GM18907 (cell line): ENCODE measurements at regions not wholly inside any gene's neighbourhood (a gene's known extent, or its start where the extent isn't known, plus 50 kb on each side); places are given as distances from the start of the nearest gene placed in this dataset.
A peak's percentile ranks its signal among the peaks of the same experiment; 100 is the strongest.

Experiments
- ATAC-seq: cut with Tn5 transposase; IDR thresholded peaks from one replicate; pipeline ENCODE4 v1.9.1; 2021; ENCODE audit warnings: mild to moderate bottlenecking, moderate library complexity; ENCODE audit not compliant: unreplicated experiment

- no peak for ATAC-seq
Observed at GRCh38 chr9:18020121-18020745, 441.4 kb downstream of the SH3GL2 start.

GRCh38 chr9:18022642-18023041 is 443.8 kb downstream of the SH3GL2 start:
- ATAC-seq, result no peak

- ATAC-seq, result no peak
Observed at GRCh38 chr9:18023332-18023731, 444.5 kb downstream of the SH3GL2 start.

GRCh38 chr9:18032636-18033035 is 441.3 kb upstream of the ADAMTSL1 start:
- ATAC-seq, result no peak

- ATAC-seq, result no peak
Observed at GRCh38 chr9:18036422-18037187, 437.3 kb upstream of the ADAMTSL1 start.

- ATAC-seq, result no peak
Observed at GRCh38 chr9:18037981-18038380, 436.0 kb upstream of the ADAMTSL1 start.

GRCh38 chr9:18040327-18040726 is 433.6 kb upstream of the ADAMTSL1 start:
- no peak for ATAC-seq

GRCh38 chr9:18043978-18044377 is 430.0 kb upstream of the ADAMTSL1 start:
- ATAC-seq, result no peak

- ATAC-seq, result no peak
Observed at GRCh38 chr9:18045326-18045725, 428.6 kb upstream of the ADAMTSL1 start.

GRCh38 chr9:18046068-18046467 is 427.9 kb upstream of the ADAMTSL1 start:
- no peak for ATAC-seq

- ATAC-seq, result no peak
Observed at GRCh38 chr9:18051638-18052037, 422.3 kb upstream of the ADAMTSL1 start.

- ATAC-seq, result no peak
Observed at GRCh38 chr9:18052060-18052459, 421.9 kb upstream of the ADAMTSL1 start.

GRCh38 chr9:18056269-18056992 is 417.5 kb upstream of the ADAMTSL1 start:
- peak; percentile 20 for ATAC-seq

GRCh38 chr9:18056993-18057369 is 417.0 kb upstream of the ADAMTSL1 start:
- ATAC-seq, result peak; percentile 100

- no peak for ATAC-seq
Observed at GRCh38 chr9:18058564-18059442, 415.1 kb upstream of the ADAMTSL1 start.

- no peak for ATAC-seq
Observed at GRCh38 chr9:18059447-18059846, 414.5 kb upstream of the ADAMTSL1 start.

GRCh38 chr9:18060269-18060934 is 413.6 kb upstream of the ADAMTSL1 start:
- ATAC-seq, result no peak

- ATAC-seq, result no peak
Observed at GRCh38 chr9:18061332-18061731, 412.6 kb upstream of the ADAMTSL1 start.

GRCh38 chr9:18061856-18062255 is 412.1 kb upstream of the ADAMTSL1 start:
- ATAC-seq, result no peak

- no peak for ATAC-seq
Observed at GRCh38 chr9:18063856-18064390, 410.0 kb upstream of the ADAMTSL1 start.
